ENCODE measurements at regions not wholly inside any gene's neighbourhood (a gene's known extent, or its start where the extent isn't known, plus 50 kb on each side); places are given as distances from the start of the nearest gene placed in this dataset.

DNA sequence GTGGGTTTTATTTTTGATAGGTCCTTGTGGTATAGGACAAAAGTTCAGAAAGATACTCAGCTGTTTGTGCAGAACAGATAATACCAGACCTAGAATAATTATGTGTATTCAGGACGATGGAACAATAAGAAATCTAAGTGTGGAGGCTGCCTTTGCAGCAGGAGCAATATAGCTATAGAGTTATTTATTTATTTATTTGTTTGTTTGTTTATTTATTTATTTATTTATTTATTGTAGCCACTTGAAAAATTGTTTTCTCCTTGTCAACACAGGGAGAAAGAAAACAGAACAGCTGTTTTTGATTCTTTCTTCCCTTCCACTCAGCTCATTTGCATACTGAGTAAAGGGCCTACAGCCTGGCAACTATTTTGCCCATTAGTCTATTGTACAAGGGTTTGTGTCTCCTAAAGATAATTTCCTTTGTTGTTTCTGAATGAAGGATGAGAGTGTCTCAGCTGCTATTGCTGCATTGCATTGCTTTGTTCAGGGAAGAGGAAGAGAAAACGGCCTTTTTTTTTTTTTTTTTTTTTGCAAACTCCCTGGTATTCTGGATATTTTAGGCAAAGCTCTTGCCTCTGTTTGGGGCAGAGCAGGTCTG lies 56.0 kb upstream of the ESX1 start:
- H3K9me3 ChIP-seq (ENCODE audit: insufficient read depth in 2 of 2, low read depth in 1 of 2, low read length in 1 of 2): no peaks in the 10 kb centered on the region
- H3K23me2 ChIP-seq (ENCODE audit: low read depth, low read length): no peaks in the 10 kb centered on the region
- no peak overlapping the region for H3K4ac ChIP-seq (replicated peaks; ENCODE audit: insufficient read length, low read depth, low read length)
- no peak overlapping the region for H3K18ac ChIP-seq (ENCODE audit: extremely low read depth, low read length)
- no peak overlapping the region for H2BK15ac ChIP-seq (ENCODE audit: low read length)
- H3K36me3 ChIP-seq (ENCODE audit: control insufficient read depth in 2 of 4, insufficient read depth in 4 of 4, low read length in 3 of 4): no peaks in the 10 kb centered on the region
- no peak overlapping the region for H4K5ac ChIP-seq (ENCODE audit: insufficient read length, low read depth, low read length)
- no peak overlapping the region for H2BK120ac ChIP-seq (replicated peaks; ENCODE audit: low read depth, low read length)
- H3K23ac ChIP-seq (ENCODE audit: insufficient read length): no peak overlapping the region
- H3K4me3 ChIP-seq (ENCODE audit: extremely low read depth in 1 of 4, insufficient read depth in 2 of 4, low read depth in 3 of 4, low read length in 4 of 4): no peak overlapping the region
- H3K4me2 ChIP-seq (ENCODE audit: insufficient read depth in 1 of 2, low read depth in 2 of 2, low read length in 2 of 2): no peak overlapping the region
- no peaks in the 10 kb centered on the region for H3K79me1 ChIP-seq (ENCODE audit: low read depth, low read length)
- no peak overlapping the region for H4K91ac ChIP-seq (replicated peaks; ENCODE audit: insufficient read length, low read length)
- ChIA-PET CTCF (ENCODE audit: partially characterized antibody) (interaction anchor here (1.4 to 3.3 kb wide), 3 partner anchors 9 to 115 kb away, joined by 3 to 18 read pairs (median 5); no protein-coding TSS in a partner anchor), POLR2A (ENCODE audit: partially characterized antibody) (no interaction called here)
- H2AK5ac ChIP-seq (ENCODE audit: low read depth, low read length): no peak overlapping the region
- H3K79me2 ChIP-seq (ENCODE audit: control insufficient read depth in 1 of 2, insufficient read depth in 2 of 2, low read length in 2 of 2): no peaks in the 10 kb centered on the region
- no peak overlapping the region for H2AFZ ChIP-seq (ENCODE audit: low read length)
- FAIRE-seq (no peak), DNase-seq (ENCODE audit: low read depth in 1 of 2, low spot score in 2 of 2) (no peak)
- WGBS, 2 experiments (ENCODE audit: extremely low coverage in 1 of 2, insufficient coverage in 1 of 2, insufficient read length in 1 of 2, insufficient replicate concordance in 2 of 2, low coverage in 1 of 2, low lambda C conversion rate in 2 of 2, missing lambda C conversion rate in 1 of 2): 100% methylated on average over 1 of the region's 2 CpGs; no CpG with 5 or more reads in 1 of the 2 experiments
- H3K56ac ChIP-seq (replicated peaks; ENCODE audit: insufficient read length, low read depth, low read length): no peak overlapping the region
- no peak overlapping the region for H3K14ac ChIP-seq (ENCODE audit: insufficient read length)
- H4K20me1 ChIP-seq (replicated peaks in 1 of 2; ENCODE audit: control insufficient read depth in 1 of 2, insufficient read depth in 2 of 2, low read length in 2 of 2): no peaks in the 10 kb centered on the region
- no peak overlapping the region for H4K8ac ChIP-seq (ENCODE audit: extremely low read depth, insufficient read depth, low read length)
- H2BK20ac ChIP-seq (ENCODE audit: low read length): no peak overlapping the region
- H3K9ac ChIP-seq (replicated peaks in 1 of 4; ENCODE audit: extremely low read depth in 1 of 4, low read depth in 3 of 4, low read length in 3 of 4): no peak overlapping the region
- no peak overlapping the region for H2BK12ac ChIP-seq (ENCODE audit: low read depth, low read length)
- no peaks in the 10 kb centered on the region for H3K27me3 ChIP-seq (replicated peaks in 1 of 4; ENCODE audit: control insufficient read depth in 3 of 4, extremely low read depth in 1 of 4, insufficient read depth in 3 of 4, low read length in 3 of 4)
- H2BK5ac ChIP-seq (ENCODE audit: low read depth, low read length): no peak overlapping the region
- no peak overlapping the region for H3K27ac ChIP-seq (ENCODE audit: low read depth, low read length)
- H3K4me1 ChIP-seq (replicated peaks in 1 of 4; ENCODE audit: control insufficient read depth in 3 of 4, insufficient read depth in 4 of 4, low read length in 3 of 4): peaks cover 0 to 3% (median 0%) of the 10 kb centered on the region in 4 experiments; a peak in 2 of 7 replicates
- TF ChIP-seq CHD1 (IDR thresholded peaks at IDR 0.05; ENCODE audit: low read depth, low read length): no peak
- TF ChIP-seq, protein P1, sequence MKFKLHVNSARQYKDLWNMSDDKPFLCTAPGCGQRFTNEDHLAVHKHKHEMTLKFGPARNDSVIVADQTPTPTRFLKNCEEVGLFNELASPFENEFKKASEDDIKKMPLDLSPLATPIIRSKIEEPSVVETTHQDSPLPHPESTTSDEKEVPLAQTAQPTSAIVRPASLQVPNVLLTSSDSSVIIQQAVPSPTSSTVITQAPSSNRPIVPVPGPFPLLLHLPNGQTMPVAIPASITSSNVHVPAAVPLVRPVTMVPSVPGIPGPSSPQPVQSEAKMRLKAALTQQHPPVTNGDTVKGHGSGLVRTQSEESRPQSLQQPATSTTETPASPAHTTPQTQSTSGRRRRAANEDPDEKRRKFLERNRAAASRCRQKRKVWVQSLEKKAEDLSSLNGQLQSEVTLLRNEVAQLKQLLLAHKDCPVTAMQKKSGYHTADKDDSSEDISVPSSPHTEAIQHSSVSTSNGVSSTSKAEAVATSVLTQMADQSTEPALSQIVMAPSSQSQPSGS (IDR thresholded peaks at IDR 0.05; ENCODE audit: low read length): no peak
- no peak for TF ChIP-seq SUZ12 (IDR thresholded peaks at IDR 0.05; ENCODE audit: low read length)
- TF ChIP-seq EGR1 (IDR thresholded peaks at IDR 0.05; ENCODE audit: borderline replicate concordance, low read depth, low read length): no peak

Measured in H1 (cell line).